Upper lobe of left lung (tissue), 4 donors: ENCODE measurements at regions not wholly inside any gene's neighbourhood (a gene's known extent, or its start where the extent isn't known, plus 50 kb on each side); places are given as distances from the start of the nearest gene placed in this dataset.

Source experiments
- EP300 ChIP-seq, 4 donors: sonication (generic); formaldehyde crosslinking; IDR thresholded peaks; one replicate each; pipeline ENCODE4 v1.5.1; 2017; ENCODE audit warnings: antibody characterized with exemption in 4 of 4, control low read depth in 2 of 4
- POLR2A ChIP-seq, 4 donors: fragments of 450-650 bp; IDR thresholded peaks; one replicate each; pipeline ENCODE4 v1.5.1; 2016 to 2017; ENCODE audit warnings: antibody characterized with exemption in 4 of 4, mild to moderate bottlenecking in 2 of 4
- POLR2AphosphoS5 ChIP-seq, 2 donors: sonication (generic); formaldehyde crosslinking; IDR thresholded peaks; one replicate each; pipeline ENCODE4 v1.5.1; 2017; ENCODE audit warnings: antibody characterized with exemption in 2 of 2
- TF ChIP-seq, protein P1 (sequence below), 6 experiments: fragments of 450-650 bp in 4 of 6; fragments of 200-600 bp in 2 of 6; sonication (generic) in 2 of 6; IDR thresholded peaks; one replicate each; pipeline ENCODE4 v1.5.1; 2016 to 2019; ENCODE audit warnings: antibody characterized with exemption in 6 of 6

DNA sequence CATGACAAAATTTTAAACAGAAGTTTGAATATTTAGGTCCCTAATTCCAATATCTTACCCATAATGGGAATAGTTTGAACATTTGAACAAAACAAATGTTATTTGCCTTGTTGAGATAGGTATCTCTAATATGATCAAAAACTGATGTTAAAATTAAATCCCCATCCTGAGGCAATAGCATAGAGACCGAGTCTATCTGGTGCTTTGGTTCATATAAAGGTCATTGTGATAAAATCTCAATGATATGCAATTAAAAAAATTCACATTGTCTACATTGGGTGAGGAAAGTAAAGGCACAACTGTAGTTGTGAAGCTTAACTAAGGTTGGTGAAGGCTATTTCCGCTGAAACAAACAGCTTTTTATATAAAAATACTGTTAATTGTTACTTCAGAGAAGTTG, 318.3 kb downstream of the CAAP1 start:
- TF ChIP-seq, protein P1, sequence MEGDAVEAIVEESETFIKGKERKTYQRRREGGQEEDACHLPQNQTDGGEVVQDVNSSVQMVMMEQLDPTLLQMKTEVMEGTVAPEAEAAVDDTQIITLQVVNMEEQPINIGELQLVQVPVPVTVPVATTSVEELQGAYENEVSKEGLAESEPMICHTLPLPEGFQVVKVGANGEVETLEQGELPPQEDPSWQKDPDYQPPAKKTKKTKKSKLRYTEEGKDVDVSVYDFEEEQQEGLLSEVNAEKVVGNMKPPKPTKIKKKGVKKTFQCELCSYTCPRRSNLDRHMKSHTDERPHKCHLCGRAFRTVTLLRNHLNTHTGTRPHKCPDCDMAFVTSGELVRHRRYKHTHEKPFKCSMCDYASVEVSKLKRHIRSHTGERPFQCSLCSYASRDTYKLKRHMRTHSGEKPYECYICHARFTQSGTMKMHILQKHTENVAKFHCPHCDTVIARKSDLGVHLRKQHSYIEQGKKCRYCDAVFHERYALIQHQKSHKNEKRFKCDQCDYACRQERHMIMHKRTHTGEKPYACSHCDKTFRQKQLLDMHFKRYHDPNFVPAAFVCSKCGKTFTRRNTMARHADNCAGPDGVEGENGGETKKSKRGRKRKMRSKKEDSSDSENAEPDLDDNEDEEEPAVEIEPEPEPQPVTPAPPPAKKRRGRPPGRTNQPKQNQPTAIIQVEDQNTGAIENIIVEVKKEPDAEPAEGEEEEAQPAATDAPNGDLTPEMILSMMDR (IDR thresholded peaks at IDR 0.05), result no peak
- TF ChIP-seq POLR2AphosphoS5 (IDR thresholded peaks at IDR 0.05), result no peak
- TF ChIP-seq EP300 (IDR thresholded peaks at IDR 0.05), result no peak
- no peak for TF ChIP-seq POLR2A (IDR thresholded peaks at IDR 0.05)
